Neural progenitor cell (in vitro differentiated cells): ENCODE measurements at regions not wholly inside any gene's neighbourhood (a gene's known extent, or its start where the extent isn't known, plus 50 kb on each side); places are given as distances from the start of the nearest gene placed in this dataset.

ENCODE experiments used
- DNase-seq: peaks from one replicate; pipeline ENCODE4 v3.0.0-alpha.2; 2016; ENCODE audit warnings: low spot score
- H2AFZ ChIP-seq: fragments of 200-600 bp; sonication (generic); replicated peaks from 2 replicates; pipeline ENCODE4 v1.6.1; 2016; ENCODE audit warnings: antibody characterized with exemption
- H3F3A ChIP-seq: fragments of 200-600 bp; sonication (generic); 2 replicates; pipeline ENCODE4 v1.6.1; 2016; ENCODE audit warnings: antibody characterized with exemption, low read depth
- H3K27ac ChIP-seq: fragments of 200-600 bp; sonication (generic); 2 replicates; pipeline ENCODE4 v1.5.1; 2016; ENCODE audit warnings: mild to moderate bottlenecking
- H3K27me3 ChIP-seq: fragments of 200-600 bp; sonication (generic); 2 replicates; pipeline ENCODE4 v1.6.1; 2016; ENCODE audit warnings: mild to moderate bottlenecking, moderate library complexity
- H3K36me3 ChIP-seq: fragments of 200-600 bp; sonication (generic); 2 replicates; pipeline ENCODE4 v1.5.1; 2016
- H3K4me1 ChIP-seq: fragments of 200-600 bp; sonication (generic); 2 replicates; pipeline ENCODE4 v1.6.1; 2016; ENCODE audit warnings: mixed run types
- H3K4me2 ChIP-seq: fragments of 200-600 bp; sonication (generic); 2 replicates; pipeline ENCODE4 v1.6.1; 2016
- H3K4me3 ChIP-seq: fragments of 200-600 bp; sonication (generic); 2 replicates; pipeline ENCODE4 v1.5.1; 2016
- H3K79me2 ChIP-seq: fragments of 200-600 bp; sonication (generic); 2 replicates; pipeline ENCODE4 v1.6.1; 2016; ENCODE audit warnings: low read depth
- H3K9ac ChIP-seq: fragments of 200-600 bp; sonication (generic); 2 replicates; pipeline ENCODE4 v1.6.1; 2016
- H3K9me3 ChIP-seq: fragments of 200-600 bp; sonication (generic); 2 replicates; pipeline ENCODE4 v1.5.1; 2016; ENCODE audit warnings: low read depth
- H4K20me1 ChIP-seq: fragments of 200-600 bp; sonication (generic); 2 replicates; pipeline ENCODE4 v1.6.1; 2016; ENCODE audit warnings: low read depth
- H3K27ac Mint-ChIP-seq: 3 replicates; pipeline ENCODE4 v1.8.0; 2021; ENCODE audit warnings: mixed read lengths
- H3K27me3 Mint-ChIP-seq: 2 replicates; pipeline ENCODE4 v1.8.0; 2022; ENCODE audit warnings: low read depth, mild to moderate bottlenecking, inconsistent platforms, moderate library complexity, mixed read lengths; ENCODE audit not compliant: insufficient read depth
- H3K36me3 Mint-ChIP-seq: 3 replicates; pipeline ENCODE4 v1.8.0; 2021; ENCODE audit warnings: mixed read lengths
- H3K4me1 Mint-ChIP-seq: 3 replicates; pipeline ENCODE4 v1.8.0; 2021; ENCODE audit warnings: mixed read lengths
- H3K4me3 Mint-ChIP-seq: 3 replicates; pipeline ENCODE4 v1.8.0; 2021; ENCODE audit warnings: mild to moderate bottlenecking, moderate library complexity, mixed read lengths
- H3K9me3 Mint-ChIP-seq: 3 replicates; pipeline ENCODE4 v1.8.0; 2020; ENCODE audit warnings: mixed read lengths
- CTCF ChIP-seq: fragments of 200-600 bp; sonication (generic); IDR thresholded peaks from 2 replicates; pipeline ENCODE4 v1.5.1; 2017; ENCODE audit warnings: antibody characterized with exemption, mild to moderate bottlenecking
- EZH2 ChIP-seq: fragments of 200-600 bp; sonication (generic); IDR thresholded peaks from 2 replicates; pipeline ENCODE4 v1.6.1; 2017; ENCODE audit warnings: antibody characterized with exemption, mild to moderate bottlenecking, moderate library complexity
- EZH2phosphoT487 ChIP-seq: fragments of 200-600 bp; sonication (generic); IDR thresholded peaks from 2 replicates; pipeline ENCODE4 v1.6.1; 2017; ENCODE audit warnings: antibody characterized with exemption

GRCh38 chr3:80750637-80751036 lies 982.8 kb upstream of the ROBO1 start:
- no peaks in the 10 kb centered on the region for H3K27me3 Mint-ChIP-seq
- Histone ChIP-seq H3K79me2 (no peaks in the 10 kb centered on the region), H3F3A (no peaks in the 10 kb centered on the region), H2AFZ (no peak overlapping the region), H4K20me1 (no peaks in the 10 kb centered on the region), H3K4me3 (no peak overlapping the region), H3K4me1 (no peaks in the 10 kb centered on the region), H3K27me3 (no peaks in the 10 kb centered on the region), H3K4me2 (no peak overlapping the region), H3K27ac (no peak overlapping the region), H3K9me3 (no peaks in the 10 kb centered on the region), H3K36me3 (no peaks in the 10 kb centered on the region), H3K9ac (no peak overlapping the region)
- no peak overlapping the region for H3K27ac Mint-ChIP-seq
- DNase-seq, result no peak
- TF ChIP-seq CTCF (no peak), EZH2phosphoT487 (no peak), EZH2 (no peak)
- H3K4me1 Mint-ChIP-seq, result no peaks in the 10 kb centered on the region
- H3K36me3 Mint-ChIP-seq, result no peaks in the 10 kb centered on the region
- no peaks in the 10 kb centered on the region for H3K9me3 Mint-ChIP-seq
- H3K4me3 Mint-ChIP-seq, result no peak overlapping the region

- no peaks in the 10 kb centered on the region for H3K9me3 Mint-ChIP-seq
- H3K27ac Mint-ChIP-seq, result no peak overlapping the region
- no peak overlapping the region for H3K4me3 Mint-ChIP-seq
Observed at GRCh38 chr3:80734920-80735319, 967.1 kb upstream of the ROBO1 start.

GRCh38 chr3:80734483-80734882 lies 966.7 kb upstream of the ROBO1 start:
- DNase-seq, result no peak
- Mint-ChIP-seq H3K27ac (no peak overlapping the region), H3K9me3 (no peaks in the 10 kb centered on the region), H3K36me3 (no peaks in the 10 kb centered on the region), H3K27me3 (no peaks in the 10 kb centered on the region), H3K4me3 (no peak overlapping the region), H3K4me1 (no peaks in the 10 kb centered on the region)
- no peak overlapping the region for H3K9ac ChIP-seq
- no peaks in the 10 kb centered on the region for H3K36me3 ChIP-seq
- H4K20me1 ChIP-seq, result no peaks in the 10 kb centered on the region
- no peaks in the 10 kb centered on the region for H3K4me1 ChIP-seq
- H2AFZ ChIP-seq, result no peak overlapping the region
- H3K27ac ChIP-seq, result no peak overlapping the region
- no peak overlapping the region for H3K4me2 ChIP-seq
- no peaks in the 10 kb centered on the region for H3F3A ChIP-seq
- no peak overlapping the region for H3K4me3 ChIP-seq
- H3K9me3 ChIP-seq, result no peaks in the 10 kb centered on the region
- H3K27me3 ChIP-seq, result no peaks in the 10 kb centered on the region
- TF ChIP-seq EZH2phosphoT487, result no peak
- no peak for TF ChIP-seq CTCF
- TF ChIP-seq EZH2, result no peak
- H3K79me2 ChIP-seq, result no peaks in the 10 kb centered on the region

More at GRCh38 chr3:80734920-80735319, 967.1 kb upstream of the ROBO1 start:
- no peaks in the 10 kb centered on the region for H3K36me3 ChIP-seq
- no peak overlapping the region for H3K4me2 ChIP-seq
- no peaks in the 10 kb centered on the region for H3K27me3 Mint-ChIP-seq
- no peaks in the 10 kb centered on the region for H3K79me2 ChIP-seq
- H3K9ac ChIP-seq, result no peak overlapping the region
- H3K4me1 ChIP-seq, result no peaks in the 10 kb centered on the region
- H3K36me3 Mint-ChIP-seq, result no peaks in the 10 kb centered on the region
- TF ChIP-seq EZH2, result no peak
- no peak for TF ChIP-seq EZH2phosphoT487
- no peak for TF ChIP-seq CTCF
- H4K20me1 ChIP-seq, result no peaks in the 10 kb centered on the region
- H3K4me1 Mint-ChIP-seq, result no peaks in the 10 kb centered on the region
- no peaks in the 10 kb centered on the region for H3F3A ChIP-seq
- H3K4me3 ChIP-seq, result no peak overlapping the region
- no peak overlapping the region for H2AFZ ChIP-seq
- no peaks in the 10 kb centered on the region for H3K27me3 ChIP-seq
- no peaks in the 10 kb centered on the region for H3K9me3 ChIP-seq
- no peak overlapping the region for H3K27ac ChIP-seq
- DNase-seq, result no peak
